OCI-M1 (cell line): ENCODE measurements at regions not wholly inside any gene's neighbourhood (a gene's known extent, or its start where the extent isn't known, plus 50 kb on each side); places are given as distances from the start of the nearest gene placed in this dataset.

Experiments used
- DNase-seq: peaks from one replicate; lab custom pipeline; 2025; lab: John Stamatoyannopoulos, UW

DNA sequence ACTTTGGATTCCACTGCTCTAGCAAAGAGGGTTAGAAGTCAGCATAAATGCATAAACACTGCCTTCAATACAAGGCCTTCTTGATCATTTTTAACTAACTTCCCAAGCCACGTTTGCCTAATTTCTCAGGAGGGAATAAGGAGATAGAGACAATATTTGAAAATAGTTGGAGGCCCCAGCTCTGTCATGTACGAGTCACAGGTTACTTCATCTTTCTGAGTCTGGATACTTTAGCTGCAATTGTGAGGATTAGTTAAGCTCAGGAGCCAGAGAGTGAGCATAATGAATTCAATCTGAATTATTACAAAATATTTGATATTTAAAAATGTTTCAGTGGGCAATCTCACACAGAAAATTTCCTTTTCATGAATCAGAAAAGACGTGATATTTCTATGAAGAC is 298.9 kb downstream of the SHOX2 start:
- no peak for DNase-seq

- DNase-seq, result no peak
Measured at GRCh38 chr3:157805538-157805937, 300.7 kb downstream of the SHOX2 start.

GRCh38 chr3:157794771-157795170 is 291.6 kb upstream of the VEPH1 start:
- no peak for DNase-seq

- DNase-seq, result no peak
Measured at GRCh38 chr3:157793745-157794144, 290.5 kb upstream of the VEPH1 start.

DNA sequence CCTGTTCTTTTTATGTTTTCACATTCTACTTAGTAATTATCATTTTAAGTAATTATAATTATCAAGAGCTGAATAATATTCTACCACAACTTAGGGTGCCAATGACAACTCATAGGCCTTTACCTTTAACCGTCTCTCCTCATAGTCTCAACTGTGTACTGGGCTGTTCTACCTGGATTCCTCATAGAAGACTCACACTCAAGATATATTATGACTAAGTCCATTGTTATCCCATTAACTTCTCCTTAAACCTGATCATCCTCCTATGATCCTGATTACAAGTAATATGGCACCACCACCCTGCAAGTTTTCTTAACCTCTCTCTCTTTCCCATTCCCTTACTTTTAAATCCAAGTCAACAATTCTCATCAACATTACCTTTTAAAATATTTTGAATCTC is 285.9 kb upstream of the VEPH1 start:
- DNase-seq, result no peak

DNA sequence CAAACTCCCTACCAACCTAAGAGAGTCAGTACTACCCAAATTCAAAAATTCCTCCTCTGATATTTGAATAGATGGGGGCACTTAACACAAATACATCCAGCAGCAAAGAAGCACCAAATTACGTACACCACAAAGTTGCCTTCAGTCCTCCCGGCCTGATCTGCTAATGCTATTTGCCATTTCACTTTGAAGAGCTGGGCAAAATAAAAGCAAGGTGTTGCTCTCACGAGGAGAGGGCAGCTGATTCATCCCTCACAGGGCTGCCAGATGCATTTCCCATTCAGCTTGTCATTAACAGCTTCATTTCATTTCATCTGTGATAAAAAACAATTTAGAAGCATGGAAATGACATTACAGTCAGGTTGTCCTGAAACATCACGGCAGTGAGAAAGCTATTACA is 283.4 kb upstream of the VEPH1 start:
- DNase-seq, result no peak

- no peak for DNase-seq
Measured at GRCh38 chr3:157786211-157786610, 283.0 kb upstream of the VEPH1 start.

- DNase-seq, result peak; percentile 10
Measured at GRCh38 chr3:157785102-157785826, 282.0 kb upstream of the VEPH1 start.

DNA sequence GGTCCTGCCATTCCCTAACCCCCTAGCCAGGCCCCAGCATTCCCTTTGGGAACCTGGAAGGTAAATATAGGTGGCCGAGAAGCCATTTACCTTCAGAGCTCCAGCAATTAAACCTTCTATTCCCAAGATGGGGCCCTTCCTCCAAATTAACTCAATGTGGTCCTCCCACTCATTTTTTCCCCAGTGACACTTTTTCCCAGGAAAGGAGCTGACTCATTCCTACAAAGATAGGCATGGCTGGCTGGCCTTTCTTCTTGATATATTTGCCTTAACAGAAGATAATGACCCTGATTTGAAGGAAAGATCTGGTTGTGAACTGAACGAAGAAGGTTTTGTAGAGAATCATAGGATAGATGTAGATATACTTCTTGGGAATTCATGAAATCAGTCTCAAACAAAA is 279.0 kb upstream of the VEPH1 start:
- no peak for DNase-seq

- DNase-seq, result no peak
Measured at GRCh38 chr3:157776861-157777260, 273.6 kb upstream of the VEPH1 start.

DNA sequence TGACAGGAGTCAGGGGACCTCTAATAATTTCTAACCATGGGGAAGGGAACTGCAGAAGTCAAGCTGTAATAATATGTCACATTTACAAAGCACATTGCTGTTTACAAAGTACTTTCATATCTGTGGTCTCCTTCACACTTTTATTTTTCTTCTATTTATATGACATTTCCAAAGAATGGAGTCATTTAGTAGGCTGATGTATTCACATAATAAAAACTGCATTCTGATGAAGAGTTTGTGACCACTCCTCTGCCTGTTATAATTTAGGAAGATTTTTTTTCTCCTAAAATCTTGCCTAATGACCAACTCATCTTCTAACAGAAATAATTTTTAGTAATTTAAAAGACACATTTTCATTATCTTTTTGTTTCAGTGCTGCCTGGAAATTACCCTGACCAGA is 272.2 kb upstream of the VEPH1 start:
- no peak for DNase-seq

- no peak for DNase-seq
Measured at GRCh38 chr3:157769378-157769777, 266.2 kb upstream of the VEPH1 start.

- no peak for DNase-seq
Measured at GRCh38 chr3:157767607-157768006, 264.4 kb upstream of the VEPH1 start.

- DNase-seq, result no peak
Measured at GRCh38 chr3:157763644-157764043, 260.4 kb upstream of the VEPH1 start.

DNA sequence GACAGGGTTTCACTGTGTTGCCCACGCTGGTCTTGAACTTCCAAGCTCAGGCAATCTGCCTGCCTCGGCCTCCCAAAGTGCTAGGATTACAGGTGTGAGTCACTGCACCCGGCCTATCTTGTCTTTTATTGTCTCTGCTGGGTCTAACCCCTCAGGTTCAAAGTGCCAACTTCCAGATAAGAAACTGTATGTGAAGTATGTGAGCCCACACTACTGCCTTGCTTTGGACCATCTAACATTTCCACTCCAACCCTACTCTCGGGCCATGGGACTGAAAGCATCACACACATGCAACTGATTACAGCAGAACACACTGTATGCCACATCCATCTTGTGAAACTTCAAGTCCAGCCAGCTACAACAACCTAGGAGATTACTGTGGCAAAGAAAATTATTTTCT is 256.1 kb upstream of the VEPH1 start:
- no peak for DNase-seq

DNA sequence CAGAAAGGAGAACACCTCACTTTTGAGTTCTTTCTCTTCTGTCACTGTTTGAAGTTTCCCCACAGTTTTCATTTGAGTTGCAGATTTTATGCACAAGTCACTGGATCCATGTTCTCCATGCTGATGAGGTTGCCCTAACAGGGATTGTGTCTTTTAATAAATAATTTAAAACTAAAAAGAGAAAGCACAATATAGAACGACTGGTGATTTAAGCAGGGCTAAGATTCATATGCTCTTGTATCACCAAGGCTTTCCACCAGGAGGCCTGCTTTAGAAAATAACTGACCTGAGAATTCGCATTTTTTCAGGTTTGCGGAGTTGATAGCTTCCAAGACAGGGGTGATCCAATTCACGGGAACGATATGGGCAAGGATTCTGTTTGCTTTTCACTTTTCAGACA is 252.0 kb upstream of the VEPH1 start:
- no peak for DNase-seq

DNA sequence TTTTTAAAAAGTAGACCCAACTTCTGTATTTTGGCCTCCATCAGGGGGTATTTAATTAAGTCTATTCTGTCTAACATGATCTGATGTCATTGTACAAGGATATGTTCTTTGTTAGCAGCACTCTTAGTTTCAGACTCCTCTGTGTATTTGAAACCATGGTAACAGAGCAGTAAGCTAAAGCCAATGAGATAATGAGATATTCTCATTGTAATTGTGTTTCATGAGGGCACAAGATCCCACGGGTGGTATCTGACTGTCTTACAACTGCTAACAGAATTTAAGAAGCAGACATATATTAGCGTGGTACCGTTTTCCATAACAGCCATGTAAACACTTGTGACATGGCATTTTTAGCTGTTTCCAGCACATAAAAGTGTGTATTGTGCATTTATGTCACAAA is 251.2 kb upstream of the VEPH1 start:
- no peak for DNase-seq

- DNase-seq, result no peak
Measured at GRCh38 chr3:157753787-157754136, 250.5 kb upstream of the VEPH1 start.

- no peak for DNase-seq
Measured at GRCh38 chr3:157752956-157753786, 250.0 kb upstream of the VEPH1 start.

GRCh38 chr3:157752554-157752953 is 249.3 kb upstream of the VEPH1 start:
- no peak for DNase-seq

DNA sequence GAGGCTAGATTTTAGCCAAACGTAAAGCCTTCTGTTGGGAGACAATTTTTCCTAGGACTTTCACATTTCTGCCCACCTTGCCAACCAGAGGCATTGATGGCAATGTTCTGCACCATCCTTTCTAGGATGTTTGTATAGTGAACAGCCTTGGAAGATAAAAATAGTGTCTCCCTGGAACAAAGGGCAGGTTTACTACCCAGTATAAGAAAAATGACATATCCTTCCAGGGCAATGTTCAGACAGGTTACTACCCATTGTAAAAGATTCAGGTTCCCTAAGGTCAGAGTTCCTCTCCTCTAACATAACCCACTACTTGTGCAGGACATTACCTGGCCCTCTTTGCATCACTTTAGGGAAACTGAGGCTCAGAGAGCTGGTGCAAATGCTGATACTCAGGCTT is 248.2 kb upstream of the VEPH1 start:
- DNase-seq, result no peak

DNA sequence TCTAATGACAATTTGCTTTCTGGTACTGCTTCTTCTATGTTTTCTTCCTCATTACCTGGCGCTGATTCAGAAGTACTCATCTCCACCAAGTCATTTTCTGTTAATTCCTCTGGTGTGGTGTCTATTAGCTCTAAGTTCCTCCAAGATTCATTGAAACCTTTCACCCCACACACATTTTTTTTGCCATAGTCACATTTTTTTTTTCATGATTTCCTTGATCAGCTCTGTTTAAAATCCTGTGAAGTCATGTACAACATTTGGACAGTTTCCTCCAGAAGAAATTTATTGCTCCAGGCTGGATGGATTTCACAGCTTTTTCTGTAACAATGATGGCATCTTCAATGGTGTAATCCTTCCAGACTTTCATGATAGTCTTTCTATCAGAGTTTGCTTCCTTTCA is 243.2 kb upstream of the VEPH1 start:
- no peak for DNase-seq

DNA sequence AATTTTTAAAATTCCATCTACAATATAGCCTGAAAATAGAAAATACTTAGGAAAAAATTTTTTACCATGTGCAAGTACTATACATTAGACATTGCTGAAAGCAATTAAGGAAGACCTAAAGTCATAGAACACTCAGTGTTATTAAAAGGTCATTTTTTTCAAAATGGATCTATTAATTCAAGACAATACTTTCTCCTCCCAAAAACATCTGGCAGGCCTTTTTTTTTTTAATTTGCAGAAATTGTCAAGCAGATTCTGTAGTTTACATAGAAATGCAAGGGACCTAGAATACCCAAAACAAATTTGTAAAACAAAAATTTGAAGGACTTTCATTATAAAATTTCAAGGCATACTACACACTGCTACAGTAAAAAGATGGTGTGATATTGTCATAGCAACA is 238.4 kb upstream of the VEPH1 start:
- no peak for DNase-seq

DNA sequence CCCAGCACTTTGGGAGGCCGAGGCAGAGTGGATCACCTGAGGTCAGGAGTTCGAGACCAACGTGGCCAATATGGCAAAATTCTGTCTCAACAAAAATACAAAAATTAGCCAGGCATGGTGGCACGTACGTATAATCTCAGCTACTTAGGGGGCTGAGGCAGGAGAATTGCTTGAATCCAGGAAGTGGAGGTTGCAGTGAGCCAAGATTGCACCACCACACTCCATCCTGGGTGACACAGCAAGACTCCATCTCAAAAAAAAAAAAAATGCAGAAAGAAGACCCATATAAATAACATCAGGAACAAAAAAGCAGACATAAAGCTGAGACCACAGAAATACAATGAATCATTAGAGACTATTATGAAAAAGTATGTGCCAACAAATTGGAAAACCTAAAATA is 235.2 kb upstream of the VEPH1 start:
- DNase-seq, result no peak
